ENCODE measurements at regions not wholly inside any gene's neighbourhood (a gene's known extent, or its start where the extent isn't known, plus 50 kb on each side); places are given as distances from the start of the nearest gene placed in this dataset.

DNA sequence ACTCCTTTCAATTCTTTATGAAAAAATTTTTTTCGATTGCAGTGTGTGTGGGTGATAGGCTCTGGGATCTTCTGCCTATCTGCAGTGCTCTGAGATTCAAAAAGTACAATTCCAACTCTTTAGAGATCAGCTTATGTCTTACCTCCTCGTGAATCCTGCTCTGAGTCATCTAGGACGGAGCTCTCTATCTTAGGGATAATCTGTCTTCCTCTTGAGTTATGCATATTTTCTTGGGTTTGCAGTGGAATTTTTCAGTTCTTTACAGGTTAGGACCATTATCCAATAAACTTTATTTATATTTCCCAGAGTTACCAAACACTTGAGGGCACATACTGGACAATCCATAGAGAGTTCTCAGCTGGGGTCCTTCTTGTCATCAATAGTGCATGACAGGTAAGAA is 428.6 kb downstream of the ACTR3B start:
- TF ChIP-seq, protein P1, sequence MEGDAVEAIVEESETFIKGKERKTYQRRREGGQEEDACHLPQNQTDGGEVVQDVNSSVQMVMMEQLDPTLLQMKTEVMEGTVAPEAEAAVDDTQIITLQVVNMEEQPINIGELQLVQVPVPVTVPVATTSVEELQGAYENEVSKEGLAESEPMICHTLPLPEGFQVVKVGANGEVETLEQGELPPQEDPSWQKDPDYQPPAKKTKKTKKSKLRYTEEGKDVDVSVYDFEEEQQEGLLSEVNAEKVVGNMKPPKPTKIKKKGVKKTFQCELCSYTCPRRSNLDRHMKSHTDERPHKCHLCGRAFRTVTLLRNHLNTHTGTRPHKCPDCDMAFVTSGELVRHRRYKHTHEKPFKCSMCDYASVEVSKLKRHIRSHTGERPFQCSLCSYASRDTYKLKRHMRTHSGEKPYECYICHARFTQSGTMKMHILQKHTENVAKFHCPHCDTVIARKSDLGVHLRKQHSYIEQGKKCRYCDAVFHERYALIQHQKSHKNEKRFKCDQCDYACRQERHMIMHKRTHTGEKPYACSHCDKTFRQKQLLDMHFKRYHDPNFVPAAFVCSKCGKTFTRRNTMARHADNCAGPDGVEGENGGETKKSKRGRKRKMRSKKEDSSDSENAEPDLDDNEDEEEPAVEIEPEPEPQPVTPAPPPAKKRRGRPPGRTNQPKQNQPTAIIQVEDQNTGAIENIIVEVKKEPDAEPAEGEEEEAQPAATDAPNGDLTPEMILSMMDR (IDR thresholded peaks at IDR 0.05): no peak
- no peak for TF ChIP-seq POLR2A (IDR thresholded peaks at IDR 0.05)
- no peak overlapping the region for H3K27ac ChIP-seq
- intact Hi-C loops (cut with DNase I; ENCODE audit: low total_unique reads): no loop called here
- H3K4me1 ChIP-seq: no peaks in the 10 kb centered on the region
- H3K9me3 ChIP-seq: no peaks in the 10 kb centered on the region
- H3K4me3 ChIP-seq: no peak overlapping the region
- DNase-seq: no peak
- H3K36me3 ChIP-seq: no peaks in the 10 kb centered on the region
- H3K27me3 ChIP-seq: no peaks in the 10 kb centered on the region

DNA sequence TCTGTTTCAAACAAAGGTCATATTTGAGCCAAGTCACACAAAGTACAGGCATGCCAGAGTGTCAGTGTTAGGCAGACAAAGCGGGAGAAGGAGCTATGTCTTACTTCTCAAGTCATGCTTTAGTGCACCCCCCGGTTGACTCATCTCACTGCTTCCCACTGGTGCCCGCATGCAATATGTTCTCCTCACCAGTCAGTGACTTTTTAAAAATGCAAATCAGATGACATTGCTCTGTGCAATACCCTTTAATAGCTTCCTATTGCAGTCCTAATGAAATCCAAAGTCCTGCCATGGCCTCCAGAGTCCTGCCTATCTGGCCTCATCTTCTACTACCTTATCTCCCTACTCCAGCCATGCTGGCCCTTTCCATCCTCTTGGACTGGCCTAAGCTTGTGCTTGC is 429.1 kb downstream of the ACTR3B start:
- TF ChIP-seq, protein P1 (IDR thresholded peaks at IDR 0.05): no peak
- TF ChIP-seq POLR2A (IDR thresholded peaks at IDR 0.05): no peak
- no peaks in the 10 kb centered on the region for H3K36me3 ChIP-seq
- no peaks in the 10 kb centered on the region for H3K27me3 ChIP-seq
- intact Hi-C loops (cut with DNase I; ENCODE audit: low total_unique reads): no loop called here
- H3K9me3 ChIP-seq: no peaks in the 10 kb centered on the region
- no peak overlapping the region for H3K27ac ChIP-seq
- H3K4me3 ChIP-seq: no peak overlapping the region
- no peaks in the 10 kb centered on the region for H3K4me1 ChIP-seq
- no peak for DNase-seq

DNA sequence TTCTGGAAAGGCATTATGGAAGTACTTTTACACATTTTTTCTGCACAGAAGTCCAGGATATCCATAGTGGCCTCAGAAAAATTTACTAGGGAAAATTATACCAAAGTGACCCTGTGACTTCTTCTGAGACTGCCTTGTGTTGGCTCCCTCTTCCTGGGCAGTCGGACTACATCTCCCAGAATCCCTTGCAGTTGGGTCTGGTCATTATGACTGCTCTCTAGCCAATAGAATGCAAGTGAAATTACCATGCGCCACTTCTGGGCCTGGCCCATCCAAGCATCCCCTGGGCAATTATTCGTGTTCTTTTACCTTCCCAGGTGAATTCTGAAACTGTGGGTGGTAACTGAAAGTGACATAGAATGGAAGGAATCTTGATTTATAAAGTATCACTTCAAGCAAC is 430.9 kb downstream of the ACTR3B start:
- no peak for DNase-seq
- no peak for TF ChIP-seq POLR2A (IDR thresholded peaks at IDR 0.05)
- Histone ChIP-seq H3K27ac (no peak overlapping the region), H3K27me3 (no peaks in the 10 kb centered on the region), H3K9me3 (no peaks in the 10 kb centered on the region), H3K36me3 (no peaks in the 10 kb centered on the region), H3K4me3 (no peak overlapping the region), H3K4me1 (no peaks in the 10 kb centered on the region)
- intact Hi-C loops (cut with DNase I; ENCODE audit: low total_unique reads): no loop called here

DNA sequence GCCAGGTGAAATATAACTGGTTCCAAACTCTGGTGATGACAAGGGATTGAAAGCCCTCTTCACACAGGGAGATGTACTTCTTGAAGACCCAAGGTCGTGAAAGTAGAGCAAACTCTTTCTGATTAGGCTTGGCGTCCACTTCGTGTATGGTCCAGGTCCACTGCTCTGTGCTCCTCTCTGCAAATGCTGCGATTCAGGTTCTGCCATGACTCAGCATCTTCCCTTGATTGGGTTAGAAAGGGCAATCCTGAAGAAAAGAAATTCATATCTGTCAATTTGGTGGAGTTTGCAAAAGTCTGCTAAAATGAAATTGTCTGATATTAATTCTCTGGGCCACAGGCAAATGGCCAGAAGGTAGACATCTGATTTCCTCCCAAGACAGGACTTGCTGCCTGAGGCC is 431.4 kb downstream of the ACTR3B start:
- Histone ChIP-seq H3K4me3 (no peak overlapping the region), H3K36me3 (no peaks in the 10 kb centered on the region), H3K9me3 (no peaks in the 10 kb centered on the region), H3K27me3 (no peaks in the 10 kb centered on the region), H3K27ac (no peak overlapping the region), H3K4me1 (no peaks in the 10 kb centered on the region)
- TF ChIP-seq, protein P1 (IDR thresholded peaks at IDR 0.05): no peak
- no peak for DNase-seq
- intact Hi-C loops (cut with DNase I; ENCODE audit: low total_unique reads): no loop called here

DNA sequence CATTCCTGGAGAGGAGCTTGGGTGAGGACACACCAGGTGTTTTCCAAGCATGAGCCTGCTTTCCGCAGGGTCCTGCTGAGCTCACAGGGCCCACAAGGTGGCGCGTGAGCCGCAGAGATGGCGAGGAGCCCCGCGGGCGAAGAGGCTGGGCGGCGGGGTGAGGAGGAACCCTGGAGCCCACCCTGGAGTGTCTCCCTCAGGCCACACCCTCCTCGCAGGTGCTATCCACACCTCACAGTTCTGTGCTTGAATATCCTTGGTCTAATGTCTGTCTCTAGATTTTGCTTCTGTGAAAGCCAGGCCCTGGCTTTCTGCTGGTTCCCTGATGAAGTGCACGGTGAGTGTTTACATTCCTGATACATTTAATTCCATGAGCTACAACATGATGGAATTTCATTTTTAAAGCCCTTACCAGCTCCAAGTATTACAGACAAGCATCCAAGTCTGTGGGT is 433.6 kb downstream of the ACTR3B start:
- H3K9me3 ChIP-seq: no peaks in the 10 kb centered on the region
- no peaks in the 10 kb centered on the region for H3K27me3 ChIP-seq
- H3K4me1 ChIP-seq: no peaks in the 10 kb centered on the region
- intact Hi-C loops (cut with DNase I; ENCODE audit: low total_unique reads): no loop called here
- peak; percentile 15 to 30 for DNase-seq
- no peak for TF ChIP-seq POLR2A (IDR thresholded peaks at IDR 0.05)
- TF ChIP-seq, protein P1 (IDR thresholded peaks at IDR 0.05): peak; percentile 55 to 81 (median 66)
- H3K27ac ChIP-seq: peak overlapping the region in 1 of 2 donors; percentile 11
- no peaks in the 10 kb centered on the region for H3K36me3 ChIP-seq
- H3K4me3 ChIP-seq: no peak overlapping the region

DNA sequence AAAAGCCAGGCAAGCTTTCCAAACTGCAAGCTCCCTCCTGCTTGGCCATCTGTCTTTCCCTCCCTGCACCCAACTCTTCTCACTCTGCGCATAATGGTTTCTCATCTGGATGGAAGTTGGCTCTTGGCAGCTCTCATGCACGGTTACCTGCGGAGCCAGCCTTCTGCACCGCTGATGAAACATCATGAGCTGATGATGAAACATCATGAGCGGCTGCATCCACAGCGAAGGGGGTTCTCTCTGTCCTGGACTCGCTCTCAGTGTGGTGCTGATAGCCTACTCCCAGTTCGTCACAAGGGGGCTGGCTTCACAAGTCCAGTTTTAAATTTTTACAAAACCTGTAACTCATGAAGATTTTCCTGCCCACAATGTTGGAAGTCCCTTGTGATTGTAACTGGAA is 457.5 kb downstream of the ACTR3B start:
- Histone ChIP-seq H3K4me1 (no peaks in the 10 kb centered on the region), H3K4me3 (no peak overlapping the region), H3K27me3 (no peaks in the 10 kb centered on the region), H3K36me3 (no peaks in the 10 kb centered on the region), H3K27ac (no peak overlapping the region), H3K9me3 (peaks cover 0 to 5% of the 10 kb centered on the region in 2 donors)
- no peak for DNase-seq
- intact Hi-C loops (cut with DNase I; ENCODE audit: low total_unique reads): no loop called here
- TF ChIP-seq, protein P1 (IDR thresholded peaks at IDR 0.05): no peak
- TF ChIP-seq POLR2A (IDR thresholded peaks at IDR 0.05): no peak
